OCI-LY1 (cell line): ENCODE measurements at regions not wholly inside any gene's neighbourhood (a gene's known extent, or its start where the extent isn't known, plus 50 kb on each side); places are given as distances from the start of the nearest gene placed in this dataset.

Experiments
- H2AFZ ChIP-seq: fragments of 200-600 bp; sonication (generic), shearing (Covaris generic); 2 replicates; pipeline ENCODE4 v1.6.0; 2014; ENCODE audit warnings: antibody characterized with exemption, mild to moderate bottlenecking, low read length
- H3F3A ChIP-seq: fragments of 200-600 bp; sonication (generic), shearing (Covaris generic); 2 replicates; pipeline ENCODE4 v1.6.0; 2014; ENCODE audit warnings: mild to moderate bottlenecking, antibody characterized with exemption, low read length, moderate library complexity; ENCODE audit not compliant: insufficient read depth
- H3K27ac ChIP-seq: fragments of 200-600 bp; sonication (generic); 2 replicates; pipeline ENCODE4 v1.5.1; 2014; ENCODE audit warnings: low read length, mixed run types, mild to moderate bottlenecking, low read depth; ENCODE audit not compliant: poor library complexity, severe bottlenecking
- H3K27me3 ChIP-seq: fragments of 200-600 bp; sonication (generic); 2 replicates; pipeline ENCODE4 v1.6.0; 2014; ENCODE audit warnings: antibody characterized with exemption, mild to moderate bottlenecking, low read length, moderate library complexity; ENCODE audit not compliant: insufficient read depth
- H3K36me3 ChIP-seq: fragments of 200-600 bp; sonication (generic); 2 replicates; pipeline ENCODE4 v1.6.1; 2014; ENCODE audit warnings: mild to moderate bottlenecking, antibody characterized with exemption, low read length, moderate library complexity, mixed read lengths; ENCODE audit not compliant: insufficient read depth
- H3K4me1 ChIP-seq: fragments of 200-600 bp; sonication (generic); 2 replicates; pipeline ENCODE4 v1.5.1; 2014; ENCODE audit warnings: mild to moderate bottlenecking, low read length, moderate library complexity; ENCODE audit not compliant: insufficient read depth, severe bottlenecking
- H3K4me2 ChIP-seq: fragments of 200-600 bp; sonication (generic), shearing (Covaris generic); 2 replicates; pipeline ENCODE4 v1.6.1; 2014; ENCODE audit warnings: low read length
- H3K4me3 ChIP-seq: fragments of 200-600 bp; sonication (generic); 2 replicates; pipeline ENCODE4 v1.5.1; 2014; ENCODE audit warnings: low read length, low read depth, mild to moderate bottlenecking, mixed read lengths; ENCODE audit not compliant: poor library complexity, severe bottlenecking
- H3K79me2 ChIP-seq: fragments of 200-600 bp; shearing (Covaris generic); 2 replicates; pipeline ENCODE4 v1.6.1; 2016; ENCODE audit warnings: mixed run types, low read length, mixed read lengths; ENCODE audit not compliant: insufficient read depth
- H3K9ac ChIP-seq: fragments of 200-600 bp; sonication (generic), shearing (Covaris generic); 2 replicates; pipeline ENCODE4 v1.6.1; 2014; ENCODE audit warnings: mild to moderate bottlenecking, low read length, mixed read lengths
- H3K9me2 ChIP-seq: fragments of 200-600 bp; sonication (generic), shearing (Covaris generic); 2 replicates; pipeline ENCODE4 v1.6.1; 2014; ENCODE audit warnings: low read depth, mild to moderate bottlenecking, low read length, mixed read lengths
- H3K9me3 ChIP-seq: fragments of 200-600 bp; shearing (Covaris generic); 2 replicates; pipeline ENCODE4 v1.6.1; 2014; ENCODE audit warnings: low read length, mixed read lengths
- H4K20me1 ChIP-seq: fragments of 200-600 bp; sonication (generic), shearing (Covaris generic); 2 replicates; pipeline ENCODE4 v1.6.0; 2016; ENCODE audit warnings: mild to moderate bottlenecking, low read length; ENCODE audit not compliant: insufficient read depth
- CTCF ChIP-seq: fragments of 200-600 bp; sonication (generic), shearing (Covaris generic); IDR thresholded peaks from 2 replicates; pipeline ENCODE4 v1.5.1; 2017; ENCODE audit warnings: mild to moderate bottlenecking, antibody characterized with exemption, low read length, moderate library complexity, mixed read lengths
- EZH2 ChIP-seq: fragments of 200-600 bp; sonication (generic), shearing (Covaris generic); IDR thresholded peaks from 2 replicates; pipeline ENCODE4 v1.8.0; 2017; ENCODE audit warnings: borderline replicate concordance, mixed run types, mild to moderate bottlenecking, antibody characterized with exemption, low read length, moderate library complexity, mixed read lengths

- Histone ChIP-seq H3K27ac (no peak overlapping the region), H3K9ac (no peak overlapping the region), H3K9me2 (no peaks in the 10 kb centered on the region), H3K4me2 (no peak overlapping the region), H2AFZ (no peak overlapping the region), H3K4me3 (no peak overlapping the region), H3K9me3 (no peaks in the 10 kb centered on the region), H3K79me2 (no peaks in the 10 kb centered on the region), H3K27me3 (no peaks in the 10 kb centered on the region), H3K36me3 (no peaks in the 10 kb centered on the region), H3F3A (no peaks in the 10 kb centered on the region), H3K4me1 (no peaks in the 10 kb centered on the region), H4K20me1 (no peaks in the 10 kb centered on the region)
- TF ChIP-seq EZH2, result no peak
- no peak for TF ChIP-seq CTCF
Measured at GRCh38 chr4:28665306-28665705, 1804.7 kb downstream of the STIM2 start.

GRCh38 chr4:28675582-28675981, 1814.9 kb downstream of the STIM2 start:
- Histone ChIP-seq H3K4me2 (no peak overlapping the region), H3K9me2 (no peaks in the 10 kb centered on the region), H3K9me3 (no peaks in the 10 kb centered on the region), H4K20me1 (no peaks in the 10 kb centered on the region), H2AFZ (no peak overlapping the region), H3F3A (no peaks in the 10 kb centered on the region), H3K27me3 (no peaks in the 10 kb centered on the region), H3K79me2 (no peaks in the 10 kb centered on the region), H3K4me3 (no peak overlapping the region), H3K27ac (no peak overlapping the region), H3K4me1 (no peaks in the 10 kb centered on the region), H3K36me3 (no peaks in the 10 kb centered on the region), H3K9ac (no peak overlapping the region)
- no peak for TF ChIP-seq CTCF
- TF ChIP-seq EZH2, result no peak

GRCh38 chr4:28677808-28678207, 1817.2 kb downstream of the STIM2 start:
- Histone ChIP-seq H3K36me3 (no peaks in the 10 kb centered on the region), H3K4me2 (no peak overlapping the region), H3K27me3 (no peaks in the 10 kb centered on the region), H3K79me2 (no peaks in the 10 kb centered on the region), H2AFZ (no peak overlapping the region), H4K20me1 (no peaks in the 10 kb centered on the region), H3K27ac (no peak overlapping the region), H3K9ac (no peak overlapping the region), H3K9me2 (no peaks in the 10 kb centered on the region), H3K9me3 (no peaks in the 10 kb centered on the region), H3F3A (no peaks in the 10 kb centered on the region), H3K4me1 (no peaks in the 10 kb centered on the region), H3K4me3 (no peak overlapping the region)
- TF ChIP-seq CTCF (no peak), EZH2 (no peak)
